ENCODE measurements at regions not wholly inside any gene's neighbourhood (a gene's known extent, or its start where the extent isn't known, plus 50 kb on each side); places are given as distances from the start of the nearest gene placed in this dataset.

- TF ChIP-seq ZNF70 (CRISPR knock-in tag; IDR thresholded peaks at IDR 0.05), result no peak
- TF ChIP-seq ZNF8 (CRISPR knock-in tag; IDR thresholded peaks at IDR 0.05), result no peak
- TF ChIP-seq POU6F1 (CRISPR knock-in tag; IDR thresholded peaks at IDR 0.05; ENCODE audit: borderline replicate concordance, low read depth), result no peak
- no peak for TF ChIP-seq GLIS3 (CRISPR knock-in tag; IDR thresholded peaks at IDR 0.05)
- TF ChIP-seq TOX (CRISPR knock-in tag; IDR thresholded peaks at IDR 0.05; ENCODE audit: borderline replicate concordance), result no peak
- TF ChIP-seq ZC3H10 (CRISPR knock-in tag; IDR thresholded peaks at IDR 0.05), result no peak
- TF ChIP-seq ZNF565 (CRISPR knock-in tag; conservative IDR thresholded peaks at IDR 0.05; ENCODE audit: low read depth), result no peak
- TF ChIP-seq RARB (CRISPR knock-in tag; IDR thresholded peaks at IDR 0.05), result no peak
Measured at GRCh38 chr4:24130637-24131036, 240.8 kb upstream of the PPARGC1A start (continued).

- no peak for TF ChIP-seq GLIS3 (CRISPR knock-in tag; IDR thresholded peaks at IDR 0.05)
- no peak for TF ChIP-seq CSDC2 (CRISPR knock-in tag; IDR thresholded peaks at IDR 0.05)
- TF ChIP-seq ZFP3 (CRISPR knock-in tag; IDR thresholded peaks at IDR 0.05), result no peak
- TF ChIP-seq TSHZ2 (CRISPR knock-in tag; IDR thresholded peaks at IDR 0.05), result no peak
- TF ChIP-seq PATZ1 (CRISPR knock-in tag; IDR thresholded peaks at IDR 0.05; ENCODE audit: borderline replicate concordance), result no peak
- TF ChIP-seq ISL1 (CRISPR knock-in tag; IDR thresholded peaks at IDR 0.05), result no peak
Measured at GRCh38 chr4:24126776-24127175, 236.9 kb upstream of the PPARGC1A start.

GRCh38 chr4:24121395-24122175, 231.7 kb upstream of the PPARGC1A start:
- TF ChIP-seq CREB5 (CRISPR knock-in tag; IDR thresholded peaks at IDR 0.05; ENCODE audit: low read depth), result no peak
- TF ChIP-seq OSR1 (CRISPR knock-in tag; IDR thresholded peaks at IDR 0.05), result no peak
- TF ChIP-seq TOX (CRISPR knock-in tag; IDR thresholded peaks at IDR 0.05; ENCODE audit: borderline replicate concordance), result no peak
- TF ChIP-seq CSRNP3 (CRISPR knock-in tag; IDR thresholded peaks at IDR 0.05), result no peak
- no peak for ATAC-seq

More at GRCh38 chr4:24126776-24127175, 236.9 kb upstream of the PPARGC1A start:
- ATAC-seq, result no peak

- no peak for TF ChIP-seq ARNTL (CRISPR knock-in tag; IDR thresholded peaks at IDR 0.05; ENCODE audit: borderline replicate concordance, low read depth)
- TF ChIP-seq BACH2 (CRISPR knock-in tag; IDR thresholded peaks at IDR 0.05; ENCODE audit: borderline replicate concordance), result no peak
- no peak for TF ChIP-seq SNAI2 (CRISPR knock-in tag; IDR thresholded peaks at IDR 0.05)
- TF ChIP-seq TOX (CRISPR knock-in tag; IDR thresholded peaks at IDR 0.05; ENCODE audit: borderline replicate concordance), result no peak
- no peak for TF ChIP-seq PATZ1 (CRISPR knock-in tag; IDR thresholded peaks at IDR 0.05; ENCODE audit: borderline replicate concordance)
- TF ChIP-seq ZFP3 (CRISPR knock-in tag; IDR thresholded peaks at IDR 0.05), result no peak
- TF ChIP-seq ZNF8 (CRISPR knock-in tag; IDR thresholded peaks at IDR 0.05), result no peak
- TF ChIP-seq PPARA (CRISPR knock-in tag; IDR thresholded peaks at IDR 0.05; ENCODE audit: borderline replicate concordance), result no peak
- no peak for TF ChIP-seq GLIS3 (CRISPR knock-in tag; IDR thresholded peaks at IDR 0.05)
- no peak for TF ChIP-seq CREB5 (CRISPR knock-in tag; IDR thresholded peaks at IDR 0.05; ENCODE audit: low read depth)
- TF ChIP-seq ZNF70 (CRISPR knock-in tag; IDR thresholded peaks at IDR 0.05), result no peak
- no peak for TF ChIP-seq CSRNP3 (CRISPR knock-in tag; IDR thresholded peaks at IDR 0.05)
- ATAC-seq, result no peak
Measured at GRCh38 chr4:24117975-24118374, 228.1 kb upstream of the PPARGC1A start.
